Testis (tissue), 2 donors: ENCODE measurements at regions not wholly inside any gene's neighbourhood (a gene's known extent, or its start where the extent isn't known, plus 50 kb on each side); places are given as distances from the start of the nearest gene placed in this dataset.
"Not testable (repeated sequence)": the region's sequence is repeated elsewhere in the genome, so short reads cannot be mapped to it uniquely, and the experiment has no call there.

Experiments
- POLR2A ChIP-seq: fragments of 450-650 bp; IDR thresholded peaks from one replicate; pipeline ENCODE4 v1.6.1; 2017; ENCODE audit warnings: antibody characterized with exemption, mild to moderate bottlenecking, moderate library complexity
- TF ChIP-seq, protein P1 (sequence below), 3 experiments: fragments of 450-650 bp in 2 of 3; fragments of 200-600 bp in 1 of 3; sonication (generic) in 1 of 3; IDR thresholded peaks; one replicate each; pipeline ENCODE4 v1.5.1; 2016 to 2019; ENCODE audit warnings: antibody characterized with exemption in 3 of 3, mild to moderate bottlenecking in 2 of 3, moderate library complexity in 1 of 3

GRCh38 chr10:89988361-89988760 is 287.0 kb downstream of the KIF20B start:
- TF ChIP-seq POLR2A, result not testable (repeated sequence)
- TF ChIP-seq, protein P1, sequence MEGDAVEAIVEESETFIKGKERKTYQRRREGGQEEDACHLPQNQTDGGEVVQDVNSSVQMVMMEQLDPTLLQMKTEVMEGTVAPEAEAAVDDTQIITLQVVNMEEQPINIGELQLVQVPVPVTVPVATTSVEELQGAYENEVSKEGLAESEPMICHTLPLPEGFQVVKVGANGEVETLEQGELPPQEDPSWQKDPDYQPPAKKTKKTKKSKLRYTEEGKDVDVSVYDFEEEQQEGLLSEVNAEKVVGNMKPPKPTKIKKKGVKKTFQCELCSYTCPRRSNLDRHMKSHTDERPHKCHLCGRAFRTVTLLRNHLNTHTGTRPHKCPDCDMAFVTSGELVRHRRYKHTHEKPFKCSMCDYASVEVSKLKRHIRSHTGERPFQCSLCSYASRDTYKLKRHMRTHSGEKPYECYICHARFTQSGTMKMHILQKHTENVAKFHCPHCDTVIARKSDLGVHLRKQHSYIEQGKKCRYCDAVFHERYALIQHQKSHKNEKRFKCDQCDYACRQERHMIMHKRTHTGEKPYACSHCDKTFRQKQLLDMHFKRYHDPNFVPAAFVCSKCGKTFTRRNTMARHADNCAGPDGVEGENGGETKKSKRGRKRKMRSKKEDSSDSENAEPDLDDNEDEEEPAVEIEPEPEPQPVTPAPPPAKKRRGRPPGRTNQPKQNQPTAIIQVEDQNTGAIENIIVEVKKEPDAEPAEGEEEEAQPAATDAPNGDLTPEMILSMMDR (IDR thresholded peaks at IDR 0.05), result not testable (repeated sequence)
